ENCODE measurements at regions not wholly inside any gene's neighbourhood (a gene's known extent, or its start where the extent isn't known, plus 50 kb on each side); places are given as distances from the start of the nearest gene placed in this dataset.

GRCh38 chr2:144143294-144144151, 376.4 kb downstream of the ZEB2 start:
- CTCF ChIA-PET = no interaction called here

GRCh38 chr2:144140891-144141290, 379.0 kb downstream of the ZEB2 start:
- POLR2A ChIA-PET = no interaction called here
- no peaks in the 10 kb centered on the region for H3K9me3 ChIP-seq (ENCODE audit: control insufficient read depth, insufficient read depth, low read length)
- no peak overlapping the region for H3K4me3 ChIP-seq (ENCODE audit: low read depth, low read length)
- no peak overlapping the region for H3K27ac ChIP-seq (ENCODE audit: low read depth, low read length)
- DNase-seq (ENCODE audit: low read depth, low spot score) = no peak
- TF ChIP-seq CTCF (IDR thresholded peaks at IDR 0.05; ENCODE audit: low read depth, low read length) = no peak
- H3K27me3 ChIP-seq (ENCODE audit: control insufficient read depth, insufficient read depth, low read length) = no peaks in the 10 kb centered on the region
- CTCF ChIA-PET = no interaction called here

More at GRCh38 chr2:144143294-144144151, 376.4 kb downstream of the ZEB2 start:
- POLR2A ChIA-PET = interaction anchor here (0.5 kb wide), 1 partner anchor 136 kb away, joined by 3 read pairs; no protein-coding TSS in a partner anchor
- Histone ChIP-seq H3K27ac (ENCODE audit: low read depth, low read length) (no peak overlapping the region), H3K9me3 (ENCODE audit: control insufficient read depth, insufficient read depth, low read length) (no peaks in the 10 kb centered on the region), H3K27me3 (ENCODE audit: control insufficient read depth, insufficient read depth, low read length) (no peaks in the 10 kb centered on the region), H3K4me3 (ENCODE audit: low read depth, low read length) (no peak overlapping the region)
- DNase-seq (ENCODE audit: low read depth, low spot score) = no peak
- no peak for TF ChIP-seq CTCF (IDR thresholded peaks at IDR 0.05; ENCODE audit: low read depth, low read length)

- no peaks in the 10 kb centered on the region for H3K27me3 ChIP-seq (ENCODE audit: control insufficient read depth, insufficient read depth, low read length)
- no peak for TF ChIP-seq CTCF (IDR thresholded peaks at IDR 0.05; ENCODE audit: low read depth, low read length)
- H3K9me3 ChIP-seq (ENCODE audit: control insufficient read depth, insufficient read depth, low read length) = no peaks in the 10 kb centered on the region
- no peak for DNase-seq (ENCODE audit: low read depth, low spot score)
- no peak overlapping the region for H3K27ac ChIP-seq (ENCODE audit: low read depth, low read length)
- POLR2A ChIA-PET = no interaction called here
- CTCF ChIA-PET = no interaction called here
- no peak overlapping the region for H3K4me3 ChIP-seq (ENCODE audit: low read depth, low read length)
These were observed 382.1 kb downstream of the ZEB2 start for GRCh38 chr2:144137705-144138428.

- no peak for DNase-seq (ENCODE audit: low read depth, low spot score)
- ChIA-PET CTCF (no interaction called here), POLR2A (no interaction called here)
- H3K9me3 ChIP-seq (ENCODE audit: control insufficient read depth, insufficient read depth, low read length) = no peaks in the 10 kb centered on the region
- no peak for TF ChIP-seq CTCF (IDR thresholded peaks at IDR 0.05; ENCODE audit: low read depth, low read length)
- no peaks in the 10 kb centered on the region for H3K27me3 ChIP-seq (ENCODE audit: control insufficient read depth, insufficient read depth, low read length)
- no peak overlapping the region for H3K4me3 ChIP-seq (ENCODE audit: low read depth, low read length)
- no peak overlapping the region for H3K27ac ChIP-seq (ENCODE audit: low read depth, low read length)
These were observed 382.6 kb downstream of the ZEB2 start for GRCh38 chr2:144137272-144137671.
